Left forelimb (tissue), 1 donor: ENCODE measurements at regions not wholly inside any gene's neighbourhood (a gene's known extent, or its start where the extent isn't known, plus 50 kb on each side); places are given as distances from the start of the nearest gene placed in this dataset.

Source experiments
- DNase-seq: peaks from one replicate; pipeline ENCODE4 v3.0.0-alpha.2; 2018; ENCODE audit warnings: low spot score

- DNase-seq = no peak
These were observed 218.1 kb upstream of the CD180 start for GRCh38 chr5:67414712-67415111.

GRCh38 chr5:67413721-67414120 is 217.1 kb upstream of the CD180 start:
- no peak for DNase-seq

- no peak for DNase-seq
These were observed 212.7 kb upstream of the CD180 start for GRCh38 chr5:67409126-67409777.

GRCh38 chr5:67407979-67408378 is 211.4 kb upstream of the CD180 start:
- DNase-seq = no peak

- no peak for DNase-seq
These were observed 209.2 kb upstream of the CD180 start for GRCh38 chr5:67405755-67406154.

GRCh38 chr5:67405101-67405364 is 208.4 kb upstream of the CD180 start:
- no peak for DNase-seq

- no peak for DNase-seq
These were observed 207.9 kb upstream of the CD180 start for GRCh38 chr5:67404256-67405100.

GRCh38 chr5:67402526-67402925 is 205.9 kb upstream of the CD180 start:
- no peak for DNase-seq

GRCh38 chr5:67401172-67401571 is 204.6 kb upstream of the CD180 start:
- no peak for DNase-seq

- DNase-seq = no peak
These were observed 204.2 kb upstream of the CD180 start for GRCh38 chr5:67400752-67401151.

- DNase-seq = no peak
These were observed 199.3 kb upstream of the CD180 start for GRCh38 chr5:67395790-67396418.

- DNase-seq = no peak
These were observed 196.6 kb upstream of the CD180 start for GRCh38 chr5:67393211-67393610.

GRCh38 chr5:67390935-67391334 is 194.3 kb upstream of the CD180 start:
- no peak for DNase-seq

GRCh38 chr5:67383451-67383850 is 186.9 kb upstream of the CD180 start:
- no peak for DNase-seq

GRCh38 chr5:67381236-67381880 is 184.8 kb upstream of the CD180 start:
- no peak for DNase-seq

- no peak for DNase-seq
These were observed 183.8 kb upstream of the CD180 start for GRCh38 chr5:67380431-67380830.

- no peak for DNase-seq
These were observed 183.2 kb upstream of the CD180 start for GRCh38 chr5:67379753-67380152.

- DNase-seq = no peak
These were observed 181.7 kb upstream of the CD180 start for GRCh38 chr5:67378256-67378655.

- no peak for DNase-seq
These were observed 181.0 kb upstream of the CD180 start for GRCh38 chr5:67377631-67378030.

GRCh38 chr5:67375606-67376005 is 179.0 kb upstream of the CD180 start:
- DNase-seq = no peak

GRCh38 chr5:67374378-67374777 is 177.8 kb upstream of the CD180 start:
- no peak for DNase-seq

GRCh38 chr5:67373518-67373917 is 176.9 kb upstream of the CD180 start:
- no peak for DNase-seq

GRCh38 chr5:67372887-67373286 is 176.3 kb upstream of the CD180 start:
- DNase-seq = no peak
